ENCODE measurements at regions not wholly inside any gene's neighbourhood (a gene's known extent, or its start where the extent isn't known, plus 50 kb on each side); places are given as distances from the start of the nearest gene placed in this dataset.

- Mint-ChIP-seq H3K4me3 (no peak overlapping the region), H3K9me3 (peaks cover 14% of the 10 kb centered on the region), H3K27me3 (no peaks in the 10 kb centered on the region), H3K4me1 (no peaks in the 10 kb centered on the region), H3K27ac (no peak overlapping the region), H3K36me3 (no peaks in the 10 kb centered on the region)
- CTCF ChIA-PET, result interaction anchor here (0.6 kb wide), 1 partner anchor 90 kb away, joined by 3 read pairs; no protein-coding TSS in a partner anchor
- no peak for DNase-seq
Observed at GRCh38 chr5:24068524-24068923, 561.1 kb downstream of the PRDM9 start.

- no peak for DNase-seq
- Mint-ChIP-seq H3K27ac (no peak overlapping the region), H3K36me3 (no peaks in the 10 kb centered on the region), H3K27me3 (no peaks in the 10 kb centered on the region), H3K9me3 (peaks cover 8% of the 10 kb centered on the region), H3K4me1 (no peaks in the 10 kb centered on the region), H3K4me3 (no peak overlapping the region)
- CTCF ChIA-PET, result no interaction called here
Observed at GRCh38 chr5:24073107-24073506, 565.7 kb downstream of the PRDM9 start.

- CTCF ChIA-PET, result no interaction called here
- Mint-ChIP-seq H3K36me3 (no peaks in the 10 kb centered on the region), H3K27me3 (no peaks in the 10 kb centered on the region), H3K4me3 (no peak overlapping the region), H3K4me1 (no peaks in the 10 kb centered on the region), H3K27ac (no peak overlapping the region), H3K9me3 (peaks cover 2% of the 10 kb centered on the region)
- no peak for DNase-seq
Observed at GRCh38 chr5:24080046-24080445, 564.7 kb downstream of the CDH10 start.

GRCh38 chr5:24094081-24094679 is 550.6 kb downstream of the CDH10 start:
- Mint-ChIP-seq H3K4me3 (no peak overlapping the region), H3K36me3 (no peaks in the 10 kb centered on the region), H3K27ac (no peak overlapping the region), H3K27me3 (no peaks in the 10 kb centered on the region), H3K9me3 (peaks cover 20% of the 10 kb centered on the region), H3K4me1 (no peaks in the 10 kb centered on the region)
- CTCF ChIA-PET, result no interaction called here
- no peak for DNase-seq

GRCh38 chr5:24102010-24102409 is 542.8 kb downstream of the CDH10 start:
- Mint-ChIP-seq H3K4me1 (no peaks in the 10 kb centered on the region), H3K27ac (no peak overlapping the region), H3K36me3 (no peaks in the 10 kb centered on the region), H3K4me3 (no peak overlapping the region), H3K27me3 (no peaks in the 10 kb centered on the region), H3K9me3 (peaks cover 9% of the 10 kb centered on the region)
- no peak for DNase-seq
- CTCF ChIA-PET, result no interaction called here

- no peak for DNase-seq
- H3K27ac Mint-ChIP-seq, result no peak overlapping the region
- H3K4me1 Mint-ChIP-seq, result no peaks in the 10 kb centered on the region
- no peak overlapping the region for H3K4me3 Mint-ChIP-seq
- H3K9me3 Mint-ChIP-seq, result peaks cover 6% of the 10 kb centered on the region
- no peaks in the 10 kb centered on the region for H3K36me3 Mint-ChIP-seq
- CTCF ChIA-PET, result no interaction called here
- no peaks in the 10 kb centered on the region for H3K27me3 Mint-ChIP-seq
Observed at GRCh38 chr5:24103451-24104023, 541.2 kb downstream of the CDH10 start.

- no peak overlapping the region for H3K27ac Mint-ChIP-seq
- CTCF ChIA-PET, result no interaction called here
- H3K36me3 Mint-ChIP-seq, result no peaks in the 10 kb centered on the region
- H3K9me3 Mint-ChIP-seq, result peaks cover 3% of the 10 kb centered on the region
- H3K4me3 Mint-ChIP-seq, result no peak overlapping the region
- H3K4me1 Mint-ChIP-seq, result no peaks in the 10 kb centered on the region
- no peaks in the 10 kb centered on the region for H3K27me3 Mint-ChIP-seq
- DNase-seq, result no peak
Observed at GRCh38 chr5:24110004-24110615, 534.7 kb downstream of the CDH10 start.

- Mint-ChIP-seq H3K27me3 (no peaks in the 10 kb centered on the region), H3K9me3 (peaks cover 15% of the 10 kb centered on the region), H3K36me3 (no peaks in the 10 kb centered on the region), H3K4me1 (no peaks in the 10 kb centered on the region), H3K4me3 (no peak overlapping the region), H3K27ac (no peak overlapping the region)
- CTCF ChIA-PET, result no interaction called here
- DNase-seq, result no peak
Observed at GRCh38 chr5:24112420-24112819, 532.4 kb downstream of the CDH10 start.

GRCh38 chr5:24118351-24118750 is 526.4 kb downstream of the CDH10 start:
- H3K27me3 Mint-ChIP-seq, result no peaks in the 10 kb centered on the region
- peaks cover 29% of the 10 kb centered on the region for H3K9me3 Mint-ChIP-seq
- DNase-seq, result no peak
- CTCF ChIA-PET, result no interaction called here
- H3K4me3 Mint-ChIP-seq, result no peak overlapping the region
- H3K36me3 Mint-ChIP-seq, result no peaks in the 10 kb centered on the region
- H3K4me1 Mint-ChIP-seq, result no peaks in the 10 kb centered on the region
- H3K27ac Mint-ChIP-seq, result no peak overlapping the region

GRCh38 chr5:24135536-24135935 is 509.2 kb downstream of the CDH10 start:
- no peaks in the 10 kb centered on the region for H3K4me1 Mint-ChIP-seq
- no peaks in the 10 kb centered on the region for H3K36me3 Mint-ChIP-seq
- H3K9me3 Mint-ChIP-seq, result peaks cover 12% of the 10 kb centered on the region
- CTCF ChIA-PET, result no interaction called here
- no peak overlapping the region for H3K4me3 Mint-ChIP-seq
- no peaks in the 10 kb centered on the region for H3K27me3 Mint-ChIP-seq
- no peak for DNase-seq
- no peak overlapping the region for H3K27ac Mint-ChIP-seq

GRCh38 chr5:24141046-24141445 is 503.7 kb downstream of the CDH10 start:
- peaks cover 14% of the 10 kb centered on the region for H3K9me3 Mint-ChIP-seq
- no peaks in the 10 kb centered on the region for H3K36me3 Mint-ChIP-seq
- no peak for DNase-seq
- no peaks in the 10 kb centered on the region for H3K4me1 Mint-ChIP-seq
- no peaks in the 10 kb centered on the region for H3K27me3 Mint-ChIP-seq
- no peak overlapping the region for H3K27ac Mint-ChIP-seq
- CTCF ChIA-PET, result no interaction called here
- H3K4me3 Mint-ChIP-seq, result no peak overlapping the region

GRCh38 chr5:24142341-24142740 is 502.4 kb downstream of the CDH10 start:
- Mint-ChIP-seq H3K4me3 (no peak overlapping the region), H3K4me1 (no peaks in the 10 kb centered on the region), H3K27me3 (no peaks in the 10 kb centered on the region), H3K27ac (no peak overlapping the region), H3K36me3 (no peaks in the 10 kb centered on the region), H3K9me3 (peaks cover 12% of the 10 kb centered on the region)
- CTCF ChIA-PET, result no interaction called here
- no peak for DNase-seq

GRCh38 chr5:24145806-24146205 is 499.0 kb downstream of the CDH10 start:
- Mint-ChIP-seq H3K27ac (no peak overlapping the region), H3K27me3 (no peaks in the 10 kb centered on the region), H3K36me3 (no peaks in the 10 kb centered on the region), H3K9me3 (peaks cover 6% of the 10 kb centered on the region), H3K4me1 (no peaks in the 10 kb centered on the region), H3K4me3 (no peak overlapping the region)
- DNase-seq, result no peak
- CTCF ChIA-PET, result no interaction called here

- Mint-ChIP-seq H3K27ac (no peak overlapping the region), H3K9me3 (peaks cover 21% of the 10 kb centered on the region), H3K4me3 (no peak overlapping the region), H3K4me1 (no peaks in the 10 kb centered on the region), H3K27me3 (no peaks in the 10 kb centered on the region), H3K36me3 (no peaks in the 10 kb centered on the region)
- no peak for DNase-seq
- CTCF ChIA-PET, result no interaction called here
Observed at GRCh38 chr5:24161559-24161958, 483.2 kb downstream of the CDH10 start.

GRCh38 chr5:24162343-24162742 is 482.4 kb downstream of the CDH10 start:
- DNase-seq, result no peak
- CTCF ChIA-PET, result no interaction called here
- Mint-ChIP-seq H3K27me3 (no peaks in the 10 kb centered on the region), H3K4me3 (no peak overlapping the region), H3K27ac (no peak overlapping the region), H3K4me1 (no peaks in the 10 kb centered on the region), H3K9me3 (peaks cover 21% of the 10 kb centered on the region), H3K36me3 (no peaks in the 10 kb centered on the region)

Measured in activated naive CD4-positive, alpha-beta T cell treated with anti-CD3 and anti-CD28 coated beads, Interleukin-2, amount 10 ng/mL, durations not matched to agents 7 days and 5 days (primary cell).